ENCODE measurements at regions not wholly inside any gene's neighbourhood (a gene's known extent, or its start where the extent isn't known, plus 50 kb on each side); places are given as distances from the start of the nearest gene placed in this dataset.

GRCh38 chr4:77538144-77538543 lies 67.5 kb upstream of the CXCL13 start:
- Mint-ChIP-seq H3K27ac (no peak overlapping the region; a peak in 1 of 7 replicates), H3K4me3 (no peak overlapping the region), H3K4me1 (no peaks in the 10 kb centered on the region), H3K27me3 (ENCODE audit: low read depth) (peaks cover 13% of the 10 kb centered on the region), H3K36me3 (ENCODE audit: insufficient read depth in 1 of 3, low read depth in 3 of 3) (peaks cover 4 to 5% (median 5%) of the 10 kb centered on the region in 3 experiments), H3K9me3 (peaks cover 16 to 71% of the 10 kb centered on the region in 2 experiments)
- no peak overlapping the region for H2BK12ac ChIP-seq (ENCODE audit: insufficient read length, low read depth, low read length)
- no peak overlapping the region for H2BK120ac ChIP-seq (ENCODE audit: low read depth, low read length, poor library complexity, severe bottlenecking)
- H4K91ac ChIP-seq (ENCODE audit: insufficient read length, low read depth, low read length), result no peak overlapping the region
- no peak overlapping the region for H3K18ac ChIP-seq (ENCODE audit: insufficient read length, low read depth, low read length)
- no peaks in the 10 kb centered on the region for H4K20me1 ChIP-seq (ENCODE audit: control insufficient read depth, insufficient read depth, insufficient read length)
- no peak overlapping the region for H4K5ac ChIP-seq (ENCODE audit: insufficient read length, low read depth, low read length)
- H3K4me2 ChIP-seq (ENCODE audit: insufficient read depth, insufficient read length, low read length), result no peak overlapping the region
- no peak overlapping the region for H3K23ac ChIP-seq (ENCODE audit: insufficient read length, low read depth, low read length)
- H3T11ph ChIP-seq (ENCODE audit: low read length), result no peak overlapping the region
- H3K9ac ChIP-seq (ENCODE audit: extremely low read depth, insufficient read length, low read length), result no peak overlapping the region
- no peak overlapping the region for H2BK15ac ChIP-seq (ENCODE audit: low read depth, low read length)
- H2AFZ ChIP-seq (ENCODE audit: low read length), result no peak overlapping the region
- H3K14ac ChIP-seq (ENCODE audit: insufficient read depth, low read length), result no peak overlapping the region
- peaks cover 5% of the 10 kb centered on the region for H3K9me3 ChIP-seq (ENCODE audit: control insufficient read depth, low read depth, low read length)
- H3K4me1 ChIP-seq (ENCODE audit: insufficient read depth, low read length), result no peaks in the 10 kb centered on the region
- H2BK20ac ChIP-seq (ENCODE audit: low read depth, low read length, poor library complexity, severe bottlenecking), result no peak overlapping the region
- no peak for DNase-seq
- H3K23me2 ChIP-seq (ENCODE audit: insufficient read length, low read depth, low read length, poor library complexity, severe bottlenecking), result no peaks in the 10 kb centered on the region
- H3K56ac ChIP-seq (ENCODE audit: insufficient read length, low read depth, low read length), result no peak overlapping the region
- no peak overlapping the region for H2BK5ac ChIP-seq (ENCODE audit: insufficient read length, low read length)
- no peak overlapping the region for H4K8ac ChIP-seq (replicated peaks; ENCODE audit: insufficient read length, low read depth, low read length)
- no peak overlapping the region for H3K27ac ChIP-seq (ENCODE audit: insufficient read length, low read depth, low read length)
- no peaks in the 10 kb centered on the region for H3K79me1 ChIP-seq (ENCODE audit: insufficient read depth, low read depth, low read length, poor library complexity, severe bottlenecking)
- no peak for TF ChIP-seq CTCF (conservative IDR thresholded peaks at IDR 0.05)
- no peaks in the 10 kb centered on the region for H3K79me2 ChIP-seq (ENCODE audit: insufficient read depth, low read length)
- H3K4ac ChIP-seq (ENCODE audit: low read depth, low read length), result no peak overlapping the region
- H2AK5ac ChIP-seq (ENCODE audit: insufficient read length, low read length), result no peak overlapping the region
- no peaks in the 10 kb centered on the region for H3K27me3 ChIP-seq (ENCODE audit: insufficient read depth, low read length)
